Putamen (tissue), 1 donor: ENCODE measurements at regions not wholly inside any gene's neighbourhood (a gene's known extent, or its start where the extent isn't known, plus 50 kb on each side); places are given as distances from the start of the nearest gene placed in this dataset.
"Not testable (repeated sequence)": the region's sequence is repeated elsewhere in the genome, so short reads cannot be mapped to it uniquely, and the experiment has no call there.

Source experiments
- DNase-seq: peaks from one replicate; pipeline ENCODE4 v3.0.0-alpha.2; 2016; ENCODE audit warnings: low spot score

DNA sequence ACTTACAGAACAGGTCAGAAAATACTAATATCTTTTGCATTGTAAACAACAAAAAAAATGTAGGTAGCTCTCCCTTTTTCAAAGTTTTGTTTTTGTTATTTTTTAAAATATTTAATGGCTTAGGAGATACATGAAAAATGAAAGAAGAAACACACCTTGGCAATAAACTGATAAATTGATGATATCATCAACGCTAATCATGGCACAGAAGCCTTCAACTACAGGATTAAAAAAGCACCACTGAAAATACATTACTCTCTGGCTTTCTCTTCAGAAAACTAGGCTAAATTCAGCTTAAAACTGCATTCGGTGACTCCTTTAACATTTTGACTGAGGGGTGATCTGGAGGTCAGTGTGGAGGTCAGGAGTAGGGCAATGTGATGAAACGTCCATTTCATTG is 1018.8 kb upstream of the FANCL start:
- DNase-seq: no peak

GRCh38 chr2:59256290-59256689 is 1015.2 kb upstream of the FANCL start:
- no peak for DNase-seq

- no peak for DNase-seq
Observed at GRCh38 chr2:59254279-59254678, 1013.2 kb upstream of the FANCL start.

DNA sequence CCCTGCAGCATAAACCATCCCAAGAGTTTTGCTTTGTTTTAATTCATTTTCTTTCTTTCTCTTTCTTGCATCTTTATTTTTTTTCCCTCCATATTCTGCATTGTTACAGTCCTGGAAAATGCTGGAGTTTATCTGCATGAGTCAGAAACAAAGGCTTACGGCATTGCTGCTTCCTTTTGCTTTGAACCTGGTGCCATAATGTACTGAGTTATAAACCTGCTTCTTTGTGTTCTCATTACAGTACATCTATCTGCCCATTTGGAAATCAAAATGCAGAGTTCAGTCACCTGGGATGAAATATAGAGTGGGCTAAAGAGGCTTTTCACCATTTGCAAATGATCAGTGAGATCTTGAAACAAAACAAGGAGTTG is 1009.2 kb upstream of the FANCL start:
- no peak for DNase-seq

GRCh38 chr2:59249441-59250306 is 1008.5 kb upstream of the FANCL start:
- DNase-seq: peak; percentile 78

DNA sequence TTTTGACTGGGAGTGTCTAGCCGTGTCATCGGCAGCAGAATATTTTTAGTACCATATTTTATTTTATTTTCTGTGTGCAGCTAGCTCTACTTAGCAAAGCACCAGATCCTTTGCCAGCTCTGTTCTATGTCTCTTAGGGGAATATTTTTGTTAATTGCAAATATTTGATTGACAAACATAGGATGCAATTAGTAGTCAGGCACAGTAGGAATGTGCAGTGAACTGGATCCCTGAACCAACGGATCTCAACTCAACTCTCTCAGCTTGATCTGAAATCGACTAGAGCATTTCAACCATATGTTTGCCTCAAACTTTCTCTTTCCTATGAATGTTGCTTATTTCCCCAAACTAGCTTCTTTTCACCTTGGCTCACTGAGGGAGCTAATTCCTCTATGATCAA is 998.0 kb upstream of the FANCL start:
- no peak for DNase-seq

- DNase-seq: no peak
Observed at GRCh38 chr2:59237311-59237710, 996.2 kb upstream of the FANCL start.

- no peak for DNase-seq
Observed at GRCh38 chr2:59236723-59237122, 995.6 kb upstream of the FANCL start.

- no peak for DNase-seq
Observed at GRCh38 chr2:59233920-59234319, 992.8 kb upstream of the FANCL start.

GRCh38 chr2:59233448-59233847 is 992.3 kb upstream of the FANCL start:
- DNase-seq: no peak

GRCh38 chr2:59232394-59233165 is 991.5 kb upstream of the FANCL start:
- DNase-seq: no peak

- DNase-seq: not testable (repeated sequence)
Observed at GRCh38 chr2:59226362-59226761, 985.2 kb upstream of the FANCL start.

DNA sequence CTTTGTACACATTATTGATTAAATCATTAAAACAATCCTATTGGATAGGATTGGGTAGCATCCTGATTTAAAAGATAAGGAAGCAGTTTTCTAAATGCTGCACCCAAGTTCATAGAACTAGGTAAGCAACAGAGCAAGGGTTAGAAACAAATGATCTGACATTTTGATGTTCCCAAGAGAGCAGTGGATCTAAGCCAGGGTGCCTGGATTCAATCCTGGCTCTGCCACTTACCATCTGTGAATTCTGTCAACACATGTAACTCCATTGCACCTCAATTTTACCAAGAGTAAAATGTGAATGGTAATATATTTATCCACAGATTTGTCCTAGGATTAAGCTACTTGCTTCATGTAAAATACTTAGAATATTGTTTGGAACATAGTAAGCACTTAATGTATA is 982.6 kb upstream of the FANCL start:
- DNase-seq: no peak

DNA sequence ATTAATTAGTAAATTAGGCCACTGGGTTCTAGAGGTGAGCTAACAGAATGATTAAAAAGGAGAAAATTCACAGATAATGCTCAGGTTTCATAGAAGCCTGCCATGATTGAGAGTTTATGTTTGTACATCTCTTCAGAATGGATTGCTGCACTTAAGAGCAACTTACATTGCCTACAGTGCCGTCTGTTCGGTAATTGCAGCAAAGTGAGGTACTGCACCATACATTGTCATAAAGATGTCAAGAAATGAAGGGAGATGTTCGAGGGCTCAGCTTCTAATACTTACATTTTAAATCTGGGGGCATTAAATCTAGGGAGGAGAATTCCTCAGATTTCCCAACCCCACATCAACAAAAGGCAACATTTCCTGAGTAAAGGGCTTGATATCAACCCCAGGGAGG is 976.2 kb upstream of the FANCL start:
- no peak for DNase-seq

- DNase-seq: no peak
Observed at GRCh38 chr2:59206361-59206760, 965.2 kb upstream of the FANCL start.

DNA sequence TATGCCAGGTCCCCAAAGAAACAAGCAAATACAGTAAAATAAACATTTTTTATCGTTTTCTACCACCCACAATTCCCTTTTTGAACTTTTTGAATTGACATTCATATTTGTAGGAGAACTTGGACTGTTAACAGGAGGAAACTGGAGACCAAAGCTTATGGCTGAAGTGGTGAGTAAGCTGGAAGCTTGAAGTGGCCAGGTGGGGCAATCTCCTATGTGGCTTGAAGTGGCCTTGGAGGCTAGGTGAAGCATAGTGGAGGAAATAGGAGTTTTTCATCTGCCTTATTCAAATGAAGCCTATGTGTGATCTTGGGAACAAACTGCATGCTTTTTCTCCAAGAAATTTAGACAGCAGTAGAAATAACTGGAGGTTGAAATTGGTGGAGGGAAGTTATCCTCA is 962.9 kb upstream of the FANCL start:
- DNase-seq: no peak

DNA sequence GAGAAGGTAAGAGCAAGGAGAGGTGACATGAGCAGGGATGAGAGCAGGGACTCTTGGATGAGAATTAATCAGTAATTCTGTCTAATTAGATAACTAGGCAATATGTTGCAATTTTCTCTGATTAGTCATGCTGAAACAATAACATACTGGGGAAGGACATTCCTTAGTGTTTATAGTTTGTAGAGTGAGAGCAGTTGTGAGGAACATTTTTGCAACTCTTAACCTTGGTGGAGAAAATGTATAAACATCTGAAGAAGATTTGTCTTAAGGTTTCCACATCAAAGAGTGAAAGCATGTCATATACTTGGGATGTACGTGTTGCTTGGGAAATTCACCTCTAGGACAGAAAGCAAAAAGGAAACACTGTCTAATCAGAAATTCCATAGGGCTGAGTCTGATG is 955.4 kb upstream of the FANCL start:
- DNase-seq: no peak

- DNase-seq: no peak
Observed at GRCh38 chr2:59195851-59196250, 954.7 kb upstream of the FANCL start.

- no peak for DNase-seq
Observed at GRCh38 chr2:59191781-59192180, 950.7 kb upstream of the FANCL start.

- DNase-seq: no peak
Observed at GRCh38 chr2:59190518-59190917, 949.4 kb upstream of the FANCL start.

- no peak for DNase-seq
Observed at GRCh38 chr2:59184276-59185020, 943.3 kb upstream of the FANCL start.

GRCh38 chr2:59183070-59183469 is 941.9 kb upstream of the FANCL start:
- DNase-seq: no peak

- peak; percentile 10 for DNase-seq
Observed at GRCh38 chr2:59182249-59182648, 941.1 kb upstream of the FANCL start.
